GM19455 (cell line): ENCODE measurements at regions not wholly inside any gene's neighbourhood (a gene's known extent, or its start where the extent isn't known, plus 50 kb on each side); places are given as distances from the start of the nearest gene placed in this dataset.
"Not testable (repeated sequence)": the region's sequence is repeated elsewhere in the genome, so short reads cannot be mapped to it uniquely, and the experiment has no call there.

Source experiments
- ATAC-seq: cut with Tn5 transposase; IDR thresholded peaks from one replicate; pipeline ENCODE4 v1.9.1; 2021; ENCODE audit not compliant: unreplicated experiment

- no peak for ATAC-seq
Measured at GRCh38 chr20:11692567-11692966, 225.1 kb upstream of the BTBD3 start.

GRCh38 chr20:11694467-11694866, 223.2 kb upstream of the BTBD3 start:
- ATAC-seq = no peak

GRCh38 chr20:11697055-11697454, 220.6 kb upstream of the BTBD3 start:
- ATAC-seq = no peak

GRCh38 chr20:11697646-11698045, 220.0 kb upstream of the BTBD3 start:
- no peak for ATAC-seq

GRCh38 chr20:11698124-11698523, 219.6 kb upstream of the BTBD3 start:
- no peak for ATAC-seq

GRCh38 chr20:11700831-11701230, 216.9 kb upstream of the BTBD3 start:
- ATAC-seq = no peak

- no peak for ATAC-seq
Measured at GRCh38 chr20:11702721-11703518, 214.8 kb upstream of the BTBD3 start.

DNA sequence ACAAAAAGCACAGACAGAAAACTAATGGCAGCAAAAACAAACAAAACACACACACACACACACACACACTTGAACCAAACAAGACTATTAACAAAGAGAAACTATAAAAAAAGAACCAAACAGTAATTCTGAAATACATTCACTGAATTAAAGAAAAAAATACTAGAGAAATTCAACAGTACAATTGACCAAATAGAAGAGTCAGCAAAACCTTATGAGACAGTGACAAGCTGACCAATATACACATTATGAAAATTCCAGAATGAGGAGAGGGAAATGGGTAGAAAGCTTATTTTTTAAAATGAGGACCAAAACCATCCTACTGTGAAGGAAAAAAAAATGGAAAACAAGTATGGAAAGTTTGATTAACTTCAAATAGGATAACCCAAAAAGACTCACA, 212.2 kb upstream of the BTBD3 start:
- ATAC-seq = no peak

GRCh38 chr20:11708223-11708622, 209.5 kb upstream of the BTBD3 start:
- not testable (repeated sequence) for ATAC-seq

GRCh38 chr20:11711214-11711613, 206.5 kb upstream of the BTBD3 start:
- ATAC-seq = no peak

- ATAC-seq = no peak
Measured at GRCh38 chr20:11712639-11713160, 205.0 kb upstream of the BTBD3 start.

- ATAC-seq = no peak
Measured at GRCh38 chr20:11714886-11715285, 202.8 kb upstream of the BTBD3 start.

GRCh38 chr20:11716239-11716944, 201.3 kb upstream of the BTBD3 start:
- no peak for ATAC-seq

GRCh38 chr20:11716945-11717248, 200.8 kb upstream of the BTBD3 start:
- no peak for ATAC-seq

GRCh38 chr20:11717562-11717961, 200.1 kb upstream of the BTBD3 start:
- no peak for ATAC-seq

DNA sequence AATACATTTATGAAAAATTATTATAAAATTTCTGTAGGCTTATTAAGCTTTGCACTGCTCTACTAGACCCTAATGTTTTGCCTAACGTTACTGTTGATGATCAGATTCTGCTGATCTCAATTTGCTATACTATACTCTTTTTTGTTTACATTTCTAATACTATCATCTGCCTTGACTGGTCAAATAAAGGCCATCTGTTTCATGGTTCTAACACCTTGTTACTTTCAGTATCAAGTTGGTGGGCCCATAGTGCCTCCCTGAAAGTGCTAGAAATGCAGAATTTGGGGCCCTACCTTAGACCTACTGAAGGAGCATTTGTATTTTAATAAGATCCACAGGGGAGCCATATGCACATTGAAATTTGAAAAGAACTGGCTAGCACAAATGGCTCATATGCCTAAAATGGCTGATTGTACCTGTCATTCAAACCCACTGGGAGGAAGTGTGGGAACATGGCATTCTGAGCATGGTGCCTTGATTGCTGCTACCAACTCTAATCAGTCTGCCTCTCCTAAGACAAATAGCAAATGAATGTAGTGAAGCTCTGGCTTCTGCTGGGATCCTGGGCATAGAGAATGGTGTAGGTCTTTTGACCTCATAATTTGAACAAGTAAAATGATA, 199.1 kb upstream of the BTBD3 start:
- ATAC-seq = no peak

DNA sequence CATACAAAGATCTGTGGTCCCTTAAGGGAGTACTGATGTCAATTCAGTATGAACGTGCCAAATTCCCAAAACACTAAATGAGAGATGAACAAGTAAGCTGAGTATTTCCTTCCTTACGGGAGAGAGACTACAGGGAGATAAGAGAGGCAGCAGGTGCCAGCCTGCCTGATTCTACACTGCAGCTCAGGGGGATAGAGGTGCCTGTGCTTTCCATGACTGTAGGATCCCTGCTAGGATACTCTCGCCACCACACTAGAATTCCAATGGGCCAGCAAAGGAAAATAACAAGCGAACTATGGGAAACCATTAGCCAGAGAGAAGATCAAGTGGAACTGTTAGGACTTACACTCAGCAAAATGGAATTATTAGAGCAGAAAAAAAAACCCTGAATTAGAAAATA, 198.5 kb upstream of the BTBD3 start:
- no peak for ATAC-seq

DNA sequence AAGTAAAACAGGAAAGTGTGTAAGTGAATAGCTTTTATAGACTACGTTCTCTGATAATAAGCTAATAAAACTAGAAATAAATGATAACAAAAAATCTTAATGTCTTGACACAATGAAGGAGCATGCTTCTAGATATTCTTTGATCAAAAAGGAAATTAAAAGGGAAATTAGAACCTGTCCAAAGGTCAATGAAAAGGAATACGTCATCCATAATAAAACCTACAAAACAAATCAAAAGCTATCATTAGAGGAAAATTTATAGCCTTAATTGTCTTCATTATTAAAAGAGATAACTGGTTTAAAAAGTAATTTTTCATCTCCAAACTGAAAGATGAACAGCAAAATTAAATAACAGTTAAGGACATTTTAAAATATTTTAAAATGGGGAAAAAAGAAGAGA, 196.3 kb upstream of the BTBD3 start:
- ATAC-seq = no peak

- no peak for ATAC-seq
Measured at GRCh38 chr20:11724097-11724496, 193.6 kb upstream of the BTBD3 start.

GRCh38 chr20:11726026-11726425, 191.7 kb upstream of the BTBD3 start:
- no peak for ATAC-seq

- no peak for ATAC-seq
Measured at GRCh38 chr20:11727708-11728107, 190.0 kb upstream of the BTBD3 start.

DNA sequence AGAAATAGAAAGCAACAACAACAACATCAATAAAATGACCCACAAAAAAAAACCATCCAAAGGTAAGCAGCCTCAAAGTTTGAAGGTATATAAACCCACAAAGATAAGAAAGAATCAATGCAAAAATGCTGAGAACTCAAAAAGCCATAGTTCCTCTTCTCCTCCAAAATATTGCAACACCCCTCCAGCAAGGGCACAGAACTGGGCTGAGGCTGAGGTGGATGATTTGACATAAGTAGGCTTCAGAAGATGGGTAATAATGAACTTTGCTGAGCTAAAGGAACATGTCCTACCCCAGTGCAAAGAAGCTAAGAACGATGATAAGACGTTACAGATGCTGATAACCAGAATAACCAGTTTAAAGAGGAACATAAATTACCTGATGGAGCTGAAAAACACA, 188.8 kb upstream of the BTBD3 start:
- no peak for ATAC-seq
